ENCODE measurements at regions not wholly inside any gene's neighbourhood (a gene's known extent, or its start where the extent isn't known, plus 50 kb on each side); places are given as distances from the start of the nearest gene placed in this dataset.

GRCh38 chr11:36746886-36747710, 149.1 kb upstream of the RAG2 start:
- no peak for TF ChIP-seq POLR2A (IDR thresholded peaks at IDR 0.05; ENCODE audit: low read length)
- no peak for TF ChIP-seq GATA1 (IDR thresholded peaks at IDR 0.05; ENCODE audit: low read depth, low read length)
